Activated T-helper 2 cell treated with anti-CD3 and anti-CD28 coated beads, Interferon-gamma antibody, Interleukin-2, Interleukin-4, amounts not matched to agents 10 μg/mL and 5 μg/mL and 100 μg/mL, durations not matched to agents 14 hours and 24 hours and 36 hours (primary cell): ENCODE measurements at regions not wholly inside any gene's neighbourhood (a gene's known extent, or its start where the extent isn't known, plus 50 kb on each side); places are given as distances from the start of the nearest gene placed in this dataset.

Experiments
- DNase-seq: peaks from one replicate; pipeline ENCODE4 v3.0.0; 2021; ENCODE audit warnings: low spot score
- H3K27ac Mint-ChIP-seq: one replicate; pipeline ENCODE4 v1.8.0; 2021; ENCODE audit warnings: mixed read lengths
- H3K27me3 Mint-ChIP-seq: one replicate; pipeline ENCODE4 v1.8.0; 2021; ENCODE audit warnings: low read depth, mixed read lengths
- H3K36me3 Mint-ChIP-seq: one replicate; pipeline ENCODE4 v1.8.0; 2021; ENCODE audit warnings: low read depth, mixed read lengths
- H3K4me1 Mint-ChIP-seq: one replicate; pipeline ENCODE4 v1.8.0; 2021; ENCODE audit warnings: low read depth, mixed read lengths
- H3K4me3 Mint-ChIP-seq: one replicate; pipeline ENCODE4 v1.8.0; 2021; ENCODE audit warnings: low read depth, mild to moderate bottlenecking, moderate library complexity, mixed read lengths
- H3K9me3 Mint-ChIP-seq: one replicate; pipeline ENCODE4 v1.8.0; 2021; ENCODE audit warnings: mixed read lengths
- intact Hi-C: fragments of 100-400 bp; cut with micrococcal nuclease; formaldehyde crosslinking; loops from one replicate; pipeline ENCODE4 v1.15.1; 2023

- DNase-seq: no peak
- H3K4me1 Mint-ChIP-seq: no peaks in the 10 kb centered on the region
- intact Hi-C loops: no loop called here
- no peaks in the 10 kb centered on the region for H3K9me3 Mint-ChIP-seq
- H3K4me3 Mint-ChIP-seq: no peak overlapping the region
- H3K27me3 Mint-ChIP-seq: no peaks in the 10 kb centered on the region
- no peak overlapping the region for H3K27ac Mint-ChIP-seq
- H3K36me3 Mint-ChIP-seq: no peaks in the 10 kb centered on the region
Observed at GRCh38 chr15:25967116-25967515, 104.0 kb upstream of the ATP10A start.

- Mint-ChIP-seq H3K4me1 (no peaks in the 10 kb centered on the region), H3K4me3 (no peak overlapping the region), H3K9me3 (no peaks in the 10 kb centered on the region), H3K27me3 (no peaks in the 10 kb centered on the region), H3K27ac (no peak overlapping the region), H3K36me3 (no peaks in the 10 kb centered on the region)
- intact Hi-C loops: no loop called here
- no peak for DNase-seq
Observed at GRCh38 chr15:25965326-25965725, 102.2 kb upstream of the ATP10A start.

- Mint-ChIP-seq H3K36me3 (no peaks in the 10 kb centered on the region), H3K27me3 (no peaks in the 10 kb centered on the region), H3K9me3 (no peaks in the 10 kb centered on the region), H3K4me1 (no peaks in the 10 kb centered on the region), H3K27ac (no peak overlapping the region), H3K4me3 (no peak overlapping the region)
- intact Hi-C loops: no loop called here
- no peak for DNase-seq
Observed at GRCh38 chr15:25960273-25960672, 97.1 kb upstream of the ATP10A start.

- H3K9me3 Mint-ChIP-seq: no peaks in the 10 kb centered on the region
- H3K36me3 Mint-ChIP-seq: no peaks in the 10 kb centered on the region
- intact Hi-C loops: no loop called here
Observed at GRCh38 chr15:25959100-25959499, 96.0 kb upstream of the ATP10A start.

GRCh38 chr15:25955628-25956027 lies 92.5 kb upstream of the ATP10A start:
- Mint-ChIP-seq H3K4me3 (no peak overlapping the region), H3K4me1 (no peaks in the 10 kb centered on the region), H3K9me3 (peaks cover 13% of the 10 kb centered on the region), H3K27me3 (peaks cover 2% of the 10 kb centered on the region), H3K36me3 (no peaks in the 10 kb centered on the region), H3K27ac (no peak overlapping the region)
- DNase-seq: no peak
- intact Hi-C loops: no loop called here

More at GRCh38 chr15:25959100-25959499, 96.0 kb upstream of the ATP10A start:
- DNase-seq: no peak
- H3K4me1 Mint-ChIP-seq: no peaks in the 10 kb centered on the region
- H3K27ac Mint-ChIP-seq: no peak overlapping the region
- no peaks in the 10 kb centered on the region for H3K27me3 Mint-ChIP-seq
- H3K4me3 Mint-ChIP-seq: no peak overlapping the region

GRCh38 chr15:25954398-25954797 lies 91.3 kb upstream of the ATP10A start:
- H3K9me3 Mint-ChIP-seq: peaks cover 13% of the 10 kb centered on the region
- intact Hi-C loops: no loop called here
- no peak overlapping the region for H3K4me3 Mint-ChIP-seq
- H3K27ac Mint-ChIP-seq: no peak overlapping the region
- no peaks in the 10 kb centered on the region for H3K36me3 Mint-ChIP-seq
- peaks cover 2% of the 10 kb centered on the region for H3K27me3 Mint-ChIP-seq
- no peaks in the 10 kb centered on the region for H3K4me1 Mint-ChIP-seq
- no peak for DNase-seq

- Mint-ChIP-seq H3K27me3 (peaks cover 2% of the 10 kb centered on the region), H3K4me3 (no peak overlapping the region), H3K27ac (no peak overlapping the region), H3K9me3 (peaks cover 13% of the 10 kb centered on the region), H3K36me3 (no peaks in the 10 kb centered on the region), H3K4me1 (no peaks in the 10 kb centered on the region)
- intact Hi-C loops: no loop called here
- DNase-seq: no peak
Observed at GRCh38 chr15:25950014-25950413, 86.9 kb upstream of the ATP10A start.

- peaks cover 4% of the 10 kb centered on the region for H3K9me3 Mint-ChIP-seq
- H3K4me1 Mint-ChIP-seq: no peaks in the 10 kb centered on the region
- no peak for DNase-seq
- no peaks in the 10 kb centered on the region for H3K27me3 Mint-ChIP-seq
- no peak overlapping the region for H3K4me3 Mint-ChIP-seq
- H3K36me3 Mint-ChIP-seq: no peaks in the 10 kb centered on the region
- intact Hi-C loops: no loop called here
- no peak overlapping the region for H3K27ac Mint-ChIP-seq
Observed at GRCh38 chr15:25947323-25948314, 84.5 kb upstream of the ATP10A start.

GRCh38 chr15:25946241-25946805 lies 83.2 kb upstream of the ATP10A start:
- Mint-ChIP-seq H3K9me3 (no peaks in the 10 kb centered on the region), H3K36me3 (no peaks in the 10 kb centered on the region), H3K27ac (no peak overlapping the region), H3K4me1 (no peaks in the 10 kb centered on the region), H3K4me3 (no peak overlapping the region), H3K27me3 (no peaks in the 10 kb centered on the region)
- intact Hi-C loops: no loop called here
- no peak for DNase-seq

GRCh38 chr15:25944386-25944785 lies 81.3 kb upstream of the ATP10A start:
- H3K4me3 Mint-ChIP-seq: no peak overlapping the region
- no peaks in the 10 kb centered on the region for H3K4me1 Mint-ChIP-seq
- no peak overlapping the region for H3K27ac Mint-ChIP-seq

GRCh38 chr15:25943831-25944230 lies 80.7 kb upstream of the ATP10A start:
- no peaks in the 10 kb centered on the region for H3K36me3 Mint-ChIP-seq
- no peaks in the 10 kb centered on the region for H3K27me3 Mint-ChIP-seq
- no peaks in the 10 kb centered on the region for H3K4me1 Mint-ChIP-seq
- no peak overlapping the region for H3K27ac Mint-ChIP-seq
- DNase-seq: no peak
- H3K4me3 Mint-ChIP-seq: no peak overlapping the region
- intact Hi-C loops: no loop called here
- H3K9me3 Mint-ChIP-seq: no peaks in the 10 kb centered on the region

More at GRCh38 chr15:25944386-25944785, 81.3 kb upstream of the ATP10A start:
- Mint-ChIP-seq H3K9me3 (no peaks in the 10 kb centered on the region), H3K27me3 (no peaks in the 10 kb centered on the region), H3K36me3 (no peaks in the 10 kb centered on the region)
- DNase-seq: no peak
- intact Hi-C loops: no loop called here

- Mint-ChIP-seq H3K36me3 (no peaks in the 10 kb centered on the region), H3K27ac (no peak overlapping the region), H3K4me3 (no peak overlapping the region), H3K4me1 (no peaks in the 10 kb centered on the region), H3K9me3 (no peaks in the 10 kb centered on the region), H3K27me3 (no peaks in the 10 kb centered on the region)
- DNase-seq: no peak
- intact Hi-C loops: loop anchor here (10.0 kb wide), 1 partner anchor 434 kb away; no protein-coding TSS in a partner anchor
Observed at GRCh38 chr15:25939122-25939521, 76.0 kb upstream of the ATP10A start.

- Mint-ChIP-seq H3K36me3 (no peaks in the 10 kb centered on the region), H3K9me3 (no peaks in the 10 kb centered on the region), H3K4me1 (peaks cover 7% of the 10 kb centered on the region), H3K27me3 (peaks cover 1% of the 10 kb centered on the region), H3K27ac (no peak overlapping the region), H3K4me3 (no peak overlapping the region)
- intact Hi-C loops: loop anchor here (10.0 kb wide), 1 partner anchor 433 kb away; no protein-coding TSS in a partner anchor
- DNase-seq: no peak
Observed at GRCh38 chr15:25937796-25938195, 74.7 kb upstream of the ATP10A start.
